ENCODE measurements at regions not wholly inside any gene's neighbourhood (a gene's known extent, or its start where the extent isn't known, plus 50 kb on each side); places are given as distances from the start of the nearest gene placed in this dataset.

- in situ Hi-C loops (cut with HindIII; ENCODE audit: low pct_ligation_motif_present, low pct_unique_long_range_greater_than_20kb, low sequenced_read_pairs), result no loop called here
- no peak for DNase-seq
These were observed 1595.1 kb upstream of the MIR17HG start for GRCh38 chr13:89752394-89752793.

- no peak for DNase-seq
- in situ Hi-C loops (cut with HindIII; ENCODE audit: low pct_ligation_motif_present, low pct_unique_long_range_greater_than_20kb, low sequenced_read_pairs), result no loop called here
These were observed 1591.6 kb upstream of the MIR17HG start for GRCh38 chr13:89755729-89756492.

- in situ Hi-C loops (cut with HindIII; ENCODE audit: low pct_ligation_motif_present, low pct_unique_long_range_greater_than_20kb, low sequenced_read_pairs), result no loop called here
- no peak for DNase-seq
These were observed 1584.5 kb upstream of the MIR17HG start for GRCh38 chr13:89763005-89763404.

GRCh38 chr13:89783221-89783755 lies 1564.2 kb upstream of the MIR17HG start:
- in situ Hi-C loops (cut with HindIII; ENCODE audit: low pct_ligation_motif_present, low pct_unique_long_range_greater_than_20kb, low sequenced_read_pairs), result no loop called here
- DNase-seq, result no peak

GRCh38 chr13:89784161-89784809 lies 1563.2 kb upstream of the MIR17HG start:
- no peak for DNase-seq
- in situ Hi-C loops (cut with HindIII; ENCODE audit: low pct_ligation_motif_present, low pct_unique_long_range_greater_than_20kb, low sequenced_read_pairs), result no loop called here

- no peak for DNase-seq
These were observed 1561.0 kb upstream of the MIR17HG start for GRCh38 chr13:89786531-89786930.

GRCh38 chr13:89790696-89791095 lies 1556.8 kb upstream of the MIR17HG start:
- DNase-seq, result no peak
- in situ Hi-C loops (cut with HindIII; ENCODE audit: low pct_ligation_motif_present, low pct_unique_long_range_greater_than_20kb, low sequenced_read_pairs), result no loop called here

More at GRCh38 chr13:89786531-89786930, 1561.0 kb upstream of the MIR17HG start:
- in situ Hi-C loops (cut with HindIII; ENCODE audit: low pct_ligation_motif_present, low pct_unique_long_range_greater_than_20kb, low sequenced_read_pairs), result no loop called here

- no peak for DNase-seq
- in situ Hi-C loops (cut with HindIII; ENCODE audit: low pct_ligation_motif_present, low pct_unique_long_range_greater_than_20kb, low sequenced_read_pairs), result no loop called here
These were observed 1555.4 kb upstream of the MIR17HG start for GRCh38 chr13:89791971-89792630.

GRCh38 chr13:89796196-89796595 lies 1551.3 kb upstream of the MIR17HG start:
- no peak for DNase-seq
- in situ Hi-C loops (cut with HindIII; ENCODE audit: low pct_ligation_motif_present, low pct_unique_long_range_greater_than_20kb, low sequenced_read_pairs), result no loop called here

- in situ Hi-C loops (cut with HindIII; ENCODE audit: low pct_ligation_motif_present, low pct_unique_long_range_greater_than_20kb, low sequenced_read_pairs), result no loop called here
- no peak for DNase-seq
These were observed 1543.6 kb upstream of the MIR17HG start for GRCh38 chr13:89803839-89804238.

GRCh38 chr13:89806594-89806993 lies 1540.9 kb upstream of the MIR17HG start:
- no peak for DNase-seq
- in situ Hi-C loops (cut with HindIII; ENCODE audit: low pct_ligation_motif_present, low pct_unique_long_range_greater_than_20kb, low sequenced_read_pairs), result no loop called here

GRCh38 chr13:89812856-89813255 lies 1534.6 kb upstream of the MIR17HG start:
- no peak for DNase-seq
- in situ Hi-C loops (cut with HindIII; ENCODE audit: low pct_ligation_motif_present, low pct_unique_long_range_greater_than_20kb, low sequenced_read_pairs), result no loop called here

GRCh38 chr13:89816404-89816803 lies 1531.1 kb upstream of the MIR17HG start:
- in situ Hi-C loops (cut with HindIII; ENCODE audit: low pct_ligation_motif_present, low pct_unique_long_range_greater_than_20kb, low sequenced_read_pairs), result no loop called here
- DNase-seq, result no peak

- DNase-seq, result no peak
- in situ Hi-C loops (cut with HindIII; ENCODE audit: low pct_ligation_motif_present, low pct_unique_long_range_greater_than_20kb, low sequenced_read_pairs), result no loop called here
These were observed 1525.0 kb upstream of the MIR17HG start for GRCh38 chr13:89822467-89822866.

GRCh38 chr13:89827552-89827951 lies 1519.9 kb upstream of the MIR17HG start:
- DNase-seq, result no peak
- in situ Hi-C loops (cut with HindIII; ENCODE audit: low pct_ligation_motif_present, low pct_unique_long_range_greater_than_20kb, low sequenced_read_pairs), result no loop called here

GRCh38 chr13:89828506-89828905 lies 1519.0 kb upstream of the MIR17HG start:
- DNase-seq, result no peak
- in situ Hi-C loops (cut with HindIII; ENCODE audit: low pct_ligation_motif_present, low pct_unique_long_range_greater_than_20kb, low sequenced_read_pairs), result no loop called here

GRCh38 chr13:89831157-89831556 lies 1516.3 kb upstream of the MIR17HG start:
- in situ Hi-C loops (cut with HindIII; ENCODE audit: low pct_ligation_motif_present, low pct_unique_long_range_greater_than_20kb, low sequenced_read_pairs), result no loop called here
- DNase-seq, result no peak

GRCh38 chr13:89832827-89833226 lies 1514.7 kb upstream of the MIR17HG start:
- in situ Hi-C loops (cut with HindIII; ENCODE audit: low pct_ligation_motif_present, low pct_unique_long_range_greater_than_20kb, low sequenced_read_pairs), result no loop called here
- DNase-seq, result peak; percentile 47

GRCh38 chr13:89843621-89844020 lies 1503.9 kb upstream of the MIR17HG start:
- in situ Hi-C loops (cut with HindIII; ENCODE audit: low pct_ligation_motif_present, low pct_unique_long_range_greater_than_20kb, low sequenced_read_pairs), result no loop called here
- no peak for DNase-seq
